Fibroblast of peridontal ligament (primary cell): ENCODE measurements at regions not wholly inside any gene's neighbourhood (a gene's known extent, or its start where the extent isn't known, plus 50 kb on each side); places are given as distances from the start of the nearest gene placed in this dataset.
A peak's percentile ranks its signal among the peaks of the same experiment; 100 is the strongest.

Source experiments
- DNase-seq: peaks from one replicate; pipeline ENCODE4 v3.0.0-alpha.2; 2010; ENCODE audit errors: extremely low read depth

DNA sequence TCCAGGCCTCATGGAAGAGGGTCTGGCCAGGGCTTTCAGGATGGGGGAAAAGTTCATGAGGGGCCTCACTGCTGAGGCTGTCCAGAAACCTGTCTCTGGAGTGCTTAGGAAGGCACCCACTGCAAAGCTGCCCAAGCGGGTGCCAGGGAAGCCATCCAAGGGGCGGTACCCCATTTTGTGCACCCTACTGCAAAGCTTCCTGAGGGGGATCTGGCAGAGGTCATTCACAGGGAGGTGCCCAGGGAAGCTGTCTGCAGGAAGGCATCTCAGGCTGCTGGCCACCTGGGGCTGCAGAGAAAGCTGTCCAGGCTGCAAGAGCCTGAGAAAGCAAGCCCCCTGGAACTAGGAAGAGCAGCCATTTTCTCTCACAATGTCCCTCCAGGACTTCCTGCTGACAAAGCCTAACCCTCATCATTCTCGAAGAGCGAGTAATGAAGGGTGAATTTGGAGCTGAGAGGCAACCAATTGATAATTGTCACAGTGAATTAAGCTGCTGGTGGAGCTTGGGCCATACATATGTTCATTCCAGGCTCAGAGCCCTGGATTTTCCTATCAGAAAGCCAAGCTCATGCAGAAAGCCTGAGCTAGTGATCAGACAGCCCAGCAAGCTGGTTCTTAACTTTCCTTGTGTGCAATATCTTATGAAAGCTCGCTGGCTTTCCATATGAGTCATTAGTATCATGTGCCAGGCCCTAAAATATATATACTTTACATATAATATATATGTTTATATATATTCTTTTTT lies 62.2 kb upstream of the SLC22A16 start:
- no peak for DNase-seq

DNA sequence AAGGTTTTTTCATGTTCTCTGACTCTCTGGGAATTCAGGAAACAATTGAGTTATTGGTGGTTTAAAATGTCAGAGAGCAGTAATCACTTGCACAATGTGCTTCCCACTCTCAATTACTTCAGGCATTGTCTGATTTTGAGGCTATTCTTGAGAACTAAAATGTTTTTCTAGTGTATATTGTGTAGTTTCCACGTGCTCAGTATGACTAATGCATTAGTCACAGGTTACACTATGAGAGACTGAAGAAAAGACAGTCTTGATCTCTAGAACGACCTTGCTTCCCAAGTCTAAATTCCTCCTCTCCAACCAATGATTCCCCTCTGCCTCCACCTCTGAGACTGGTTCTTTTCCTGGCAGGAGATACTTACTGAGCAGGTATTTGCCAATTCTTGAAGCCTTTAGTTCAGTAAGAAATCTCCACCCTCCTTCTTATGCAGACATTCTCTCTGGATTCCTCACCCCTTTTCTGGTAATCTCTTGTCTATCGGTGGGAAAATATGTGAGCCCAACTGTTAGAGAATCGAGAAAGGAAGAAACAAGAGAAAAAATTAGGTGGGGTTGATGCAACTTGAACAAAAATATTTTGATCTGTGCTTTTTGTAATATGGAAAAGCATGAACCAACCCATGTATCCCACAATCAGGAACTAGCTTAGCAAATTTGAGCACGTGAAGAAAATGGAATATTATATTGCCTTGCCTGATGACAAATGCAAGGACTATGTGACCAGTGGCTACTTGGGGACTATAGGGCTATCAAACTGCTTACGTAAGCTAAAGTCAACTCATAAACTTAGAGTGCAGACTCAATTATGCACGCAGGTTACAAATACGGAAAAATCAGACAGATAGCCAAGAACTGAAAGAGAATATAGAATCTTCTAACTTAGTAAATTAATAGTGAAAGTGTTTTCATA lies 61.1 kb upstream of the SLC22A16 start:
- DNase-seq: peak; percentile 95

- DNase-seq: peak; percentile 64
These were observed 58.5 kb upstream of the SLC22A16 start for GRCh38 chr6:110534731-110535492.

DNA sequence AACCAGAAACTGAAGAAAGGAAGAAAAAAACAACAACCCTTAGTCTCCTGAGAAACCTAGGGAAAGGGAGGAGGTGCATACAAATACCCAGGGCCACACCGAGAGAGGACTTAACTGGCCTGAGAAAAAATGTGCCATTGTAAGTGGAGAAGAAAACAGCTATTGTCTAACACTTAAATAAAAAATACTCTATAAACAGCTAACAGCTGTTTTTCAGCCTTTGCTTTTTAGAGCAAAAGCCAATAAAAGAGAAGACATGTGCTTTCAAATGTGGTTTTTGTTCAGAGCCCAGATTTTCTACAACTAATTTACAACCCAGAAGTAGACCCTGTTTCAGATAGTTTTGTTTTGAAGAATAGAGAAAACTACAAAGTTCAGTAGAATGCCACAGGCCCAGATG lies 56.0 kb upstream of the SLC22A16 start:
- DNase-seq: no peak

DNA sequence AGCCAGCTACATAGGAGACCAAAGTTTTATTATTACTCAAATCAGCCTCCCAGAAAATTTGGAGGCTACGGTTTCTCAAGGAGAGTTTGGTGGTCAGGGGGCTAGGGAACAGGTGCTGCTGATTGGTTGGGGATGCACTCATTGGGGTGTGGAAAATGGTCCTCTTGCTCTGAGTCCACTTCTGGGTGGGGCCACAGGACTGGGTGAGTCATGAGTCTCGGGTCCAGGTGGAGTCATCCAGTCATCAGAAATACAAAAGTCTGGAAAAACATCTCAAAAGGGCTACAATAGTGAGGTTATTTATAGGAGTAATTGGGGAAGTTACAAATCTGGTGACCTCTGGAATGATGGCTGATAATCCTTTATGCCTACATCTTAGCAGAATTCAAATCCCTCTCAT lies 54.3 kb upstream of the SLC22A16 start:
- DNase-seq: no peak

DNA sequence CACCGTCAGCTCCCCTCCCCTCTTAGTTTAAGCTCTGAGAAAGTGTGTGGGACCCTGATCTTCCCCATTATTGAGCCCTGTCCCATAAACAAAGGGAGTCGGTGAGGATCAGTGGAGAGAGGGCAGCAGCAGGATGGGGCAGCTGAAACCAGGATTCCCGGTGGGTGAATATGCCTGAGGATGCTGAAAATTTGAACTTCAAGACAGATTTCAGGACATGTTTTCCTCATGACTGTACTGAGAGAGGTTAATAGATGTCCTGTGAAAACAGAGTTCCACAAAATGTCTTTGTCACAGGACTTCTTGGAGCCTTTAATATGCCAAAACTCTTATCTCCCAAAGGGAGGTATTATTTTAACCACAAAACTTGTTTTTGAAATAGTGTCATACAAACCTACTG lies 53.5 kb upstream of the SLC22A16 start:
- no peak for DNase-seq

GRCh38 chr6:110529355-110529754 lies 52.9 kb upstream of the SLC22A16 start:
- peak; percentile 57 for DNase-seq

GRCh38 chr6:110528930-110529325 lies 52.5 kb upstream of the SLC22A16 start:
- no peak for DNase-seq

- DNase-seq: peak; percentile 84
These were observed 51.9 kb upstream of the SLC22A16 start for GRCh38 chr6:110528101-110528929.

GRCh38 chr6:110527516-110527915 lies 51.1 kb upstream of the SLC22A16 start:
- DNase-seq: no peak

DNA sequence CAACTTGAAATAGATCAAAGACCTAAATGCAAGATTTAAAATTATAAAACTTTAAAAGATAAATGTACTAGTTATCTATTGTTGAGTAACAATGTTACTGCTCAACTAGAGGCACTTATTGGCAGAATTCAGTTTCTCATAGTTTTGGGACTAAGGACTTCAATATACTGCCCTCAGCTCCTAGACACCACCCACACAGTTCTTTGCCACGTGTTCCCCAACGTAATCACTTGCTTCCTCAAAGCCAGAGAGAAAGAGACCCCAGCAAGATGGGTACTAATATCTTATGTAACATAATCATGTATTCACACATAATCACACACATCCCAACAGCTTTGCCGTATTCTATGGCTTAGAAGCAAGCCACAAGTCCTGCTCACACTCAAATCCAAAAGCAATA lies 50.3 kb upstream of the SLC22A16 start:
- DNase-seq: no peak
